Hindlimb muscle (tissue), 1 donor: ENCODE measurements at regions not wholly inside any gene's neighbourhood (a gene's known extent, or its start where the extent isn't known, plus 50 kb on each side); places are given as distances from the start of the nearest gene placed in this dataset.

Experiments used
- DNase-seq: peaks from one replicate; pipeline ENCODE4 v3.0.0-alpha.2; 2013

DNA sequence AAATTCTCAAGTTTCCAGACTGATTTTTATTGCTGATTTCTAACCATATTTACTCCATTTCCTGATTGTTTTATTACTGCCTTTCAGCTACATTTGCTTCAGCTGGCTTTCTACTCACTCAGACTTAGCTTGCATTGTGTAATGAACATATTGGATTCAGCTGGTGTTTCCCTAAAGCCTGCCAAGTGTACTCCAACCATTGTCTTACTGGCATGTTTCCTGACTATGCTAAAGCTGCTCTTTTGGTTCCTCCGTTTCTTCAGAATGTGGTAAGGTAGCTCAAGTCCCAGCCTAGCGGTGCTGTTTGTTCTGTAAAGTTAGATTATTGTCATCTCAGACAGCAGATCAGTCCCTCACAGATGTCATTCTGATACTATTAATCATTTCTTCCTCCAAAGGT, 53.1 kb upstream of the GLRA2 start:
- DNase-seq, result peak; percentile 56

DNA sequence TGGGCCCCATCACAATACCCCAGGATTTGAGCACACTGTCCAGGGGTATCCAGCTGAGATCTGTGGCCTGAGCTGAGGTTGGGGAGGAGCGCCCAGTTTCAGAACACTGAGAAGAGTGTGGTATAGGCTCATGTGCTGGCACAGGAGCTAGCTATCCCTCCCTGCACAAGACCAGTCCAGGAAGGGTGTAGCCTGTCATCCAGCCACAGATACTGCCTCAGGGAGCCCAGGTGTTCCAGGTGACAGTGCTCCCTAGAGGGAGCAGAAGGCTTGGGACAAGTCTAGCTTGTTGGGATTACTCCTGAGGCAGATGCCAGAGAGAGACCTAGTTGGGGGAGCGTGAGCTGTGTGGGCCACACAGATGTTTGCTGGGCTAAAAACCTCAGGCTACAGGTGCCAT, 79.6 kb upstream of the GLRA2 start:
- no peak for DNase-seq

DNA sequence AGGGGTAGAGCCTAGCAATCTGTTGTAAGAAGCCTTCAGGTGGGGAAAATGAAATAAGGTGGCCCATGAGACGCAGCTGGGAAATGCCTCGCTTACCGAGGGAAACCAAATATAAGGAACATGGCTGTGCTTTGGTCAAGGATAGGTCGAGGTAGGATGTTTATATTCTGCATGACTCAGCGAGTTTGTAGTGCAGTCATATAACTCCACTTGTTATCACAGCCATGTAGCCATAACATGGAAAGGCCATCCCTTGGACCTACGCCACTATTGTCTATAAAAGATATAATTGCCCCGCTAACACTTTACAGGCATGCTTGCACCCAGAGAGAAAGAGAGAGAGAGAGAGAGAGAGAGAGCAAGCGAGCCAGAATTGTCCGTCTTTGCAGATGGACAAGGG, 80.9 kb upstream of the GLRA2 start:
- DNase-seq, result no peak

DNA sequence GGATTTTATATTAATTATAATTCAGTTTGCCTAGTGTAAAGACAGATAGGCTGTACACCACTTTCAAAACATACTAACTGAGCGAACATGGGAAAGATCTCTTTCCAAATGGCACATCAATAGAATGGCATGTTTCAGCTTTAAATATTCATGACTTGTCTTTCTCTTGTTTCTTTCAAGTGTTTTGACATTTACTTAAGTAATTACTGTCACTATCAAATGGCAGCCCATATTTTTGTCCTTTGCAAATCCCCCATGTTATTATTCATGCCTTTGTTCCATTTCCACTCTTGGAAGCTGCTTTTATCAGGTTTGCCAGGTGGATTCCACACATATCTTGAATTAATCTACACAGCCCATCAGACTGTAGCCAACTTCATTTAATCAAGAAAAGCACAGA, 89.2 kb upstream of the GLRA2 start:
- DNase-seq, result no peak

DNA sequence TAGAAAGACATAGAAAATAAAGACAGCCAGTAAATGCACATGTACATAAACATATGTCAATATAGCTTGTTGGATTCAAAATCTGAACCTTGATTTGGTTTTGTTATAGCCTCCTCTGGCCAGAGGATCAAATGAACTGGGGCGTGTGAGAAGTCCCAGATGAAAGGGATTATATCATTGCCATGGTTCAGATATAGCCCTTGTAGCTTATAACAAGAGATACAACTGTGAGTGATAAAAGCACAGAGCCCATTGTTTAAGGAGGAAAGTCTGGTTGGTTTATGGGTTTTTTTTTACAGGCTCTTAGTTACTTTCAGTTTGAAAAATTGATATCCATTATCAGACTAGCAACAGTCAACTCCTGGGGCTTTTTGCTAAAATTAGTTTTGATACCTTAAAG, 101.7 kb upstream of the GLRA2 start:
- no peak for DNase-seq

DNA sequence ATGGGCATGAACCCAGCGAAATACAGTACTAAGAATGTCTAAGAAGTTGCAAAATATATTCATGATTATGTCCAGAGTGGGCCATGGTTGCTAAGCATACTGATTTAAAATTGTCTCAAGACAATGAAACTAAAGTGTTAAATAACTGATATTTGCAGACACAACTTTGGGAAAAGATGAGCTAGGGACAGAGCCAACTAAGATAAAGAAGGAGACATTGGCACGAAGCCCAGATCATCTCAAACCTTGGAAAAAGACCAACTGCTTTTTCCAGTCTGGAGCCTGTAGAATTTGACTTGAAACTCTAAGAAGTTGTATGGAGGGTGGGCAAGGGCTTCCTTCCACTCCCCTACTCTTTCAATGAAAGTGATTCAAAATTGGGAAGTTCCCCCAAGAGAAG, 108.5 kb upstream of the GLRA2 start:
- peak; percentile 12 for DNase-seq

DNA sequence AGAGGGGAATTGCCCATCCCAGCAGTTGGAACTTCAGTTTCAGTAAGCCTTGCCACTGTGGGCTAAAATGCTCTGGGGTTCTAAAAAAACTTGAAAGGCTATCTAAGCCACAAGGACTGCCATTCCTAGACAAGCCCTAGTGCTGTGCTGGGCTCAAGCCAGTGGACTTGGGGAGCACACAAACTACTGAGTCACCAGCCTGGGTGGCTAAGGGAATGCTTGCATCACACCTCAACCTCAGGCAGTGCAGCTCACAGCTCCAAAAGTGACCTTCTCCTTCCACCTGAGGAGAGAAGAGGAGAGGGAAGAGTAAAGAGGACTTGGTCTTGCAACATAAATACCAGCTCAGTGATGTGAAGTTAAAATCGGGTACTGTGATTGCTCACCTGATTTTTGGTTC, 116.7 kb upstream of the GLRA2 start:
- DNase-seq, result no peak

DNA sequence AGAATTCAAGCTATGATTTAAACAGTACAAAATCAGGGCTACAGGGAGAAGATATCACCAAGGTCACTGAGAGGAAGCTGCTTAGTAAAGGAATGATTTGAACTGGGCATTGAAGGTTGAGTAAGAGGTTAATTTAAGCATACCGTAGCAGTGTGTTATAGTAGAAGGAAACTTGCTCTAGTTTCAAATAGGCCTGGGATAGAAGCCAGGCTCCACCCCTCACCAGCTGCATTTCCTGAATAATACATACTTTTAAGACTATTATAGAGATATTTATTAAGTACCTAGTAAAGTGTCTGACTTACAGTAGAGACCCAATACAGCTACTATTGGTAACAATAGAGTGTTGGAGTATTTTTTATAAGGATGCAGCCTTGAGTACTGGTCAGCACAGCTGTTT, 118.0 kb upstream of the GLRA2 start:
- peak; percentile 9 for DNase-seq

DNA sequence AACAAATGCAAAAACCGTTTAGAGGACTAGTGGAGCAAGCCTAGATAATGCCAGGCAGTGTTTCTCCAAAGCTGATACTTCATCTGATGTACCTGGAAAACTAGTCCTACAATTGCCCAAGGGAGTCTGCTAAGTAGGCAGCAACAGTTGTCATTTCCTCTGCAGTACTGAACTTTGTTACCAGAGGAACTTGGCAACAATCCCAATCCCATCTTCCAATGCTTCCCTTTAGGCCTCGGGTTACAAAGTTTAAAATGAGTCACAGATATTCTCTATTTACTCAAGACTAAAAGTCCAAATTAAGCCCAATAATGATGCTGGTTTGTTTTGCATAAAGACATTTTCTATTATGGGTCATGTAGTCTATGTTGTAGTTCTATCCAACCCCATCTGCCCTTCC, 120.0 kb upstream of the GLRA2 start:
- DNase-seq, result no peak

DNA sequence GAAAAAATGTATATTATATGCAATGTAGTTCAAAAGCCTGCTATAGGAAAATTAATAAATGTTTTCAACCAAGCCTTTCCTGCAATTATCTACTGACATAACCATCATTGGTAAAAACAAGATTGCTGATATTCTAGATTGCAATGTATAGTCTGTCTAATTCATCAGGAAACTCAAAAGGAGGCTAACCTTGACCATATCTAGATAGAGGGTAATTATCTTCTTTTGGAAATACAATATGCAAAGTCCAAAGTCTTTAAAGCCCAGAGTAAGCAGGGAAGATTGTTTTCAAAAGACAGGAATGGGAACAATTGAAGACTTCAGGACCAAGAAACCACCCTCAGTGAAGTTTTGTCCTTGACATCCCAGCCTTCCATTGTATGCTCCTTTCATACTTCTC, 123.1 kb upstream of the GLRA2 start:
- DNase-seq, result no peak

DNA sequence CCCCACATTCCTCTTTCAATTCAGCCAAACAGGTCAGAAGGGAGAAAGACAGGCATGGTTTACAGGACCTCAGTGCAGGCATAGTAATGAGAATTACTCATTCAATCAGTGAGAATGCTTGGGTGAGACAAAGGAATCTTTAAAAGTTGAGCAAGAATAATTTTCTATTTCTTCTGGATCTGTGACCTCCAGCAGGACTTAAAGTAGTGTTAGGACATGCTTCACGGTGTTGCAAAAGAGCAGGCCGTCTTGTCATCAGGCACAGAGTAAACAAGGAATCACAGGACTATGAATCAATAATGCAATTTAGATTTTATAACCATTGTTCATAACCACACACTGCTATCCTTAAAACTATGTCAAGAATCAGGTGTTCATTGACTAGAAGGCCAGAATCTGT, 130.6 kb upstream of the GLRA2 start:
- no peak for DNase-seq

DNA sequence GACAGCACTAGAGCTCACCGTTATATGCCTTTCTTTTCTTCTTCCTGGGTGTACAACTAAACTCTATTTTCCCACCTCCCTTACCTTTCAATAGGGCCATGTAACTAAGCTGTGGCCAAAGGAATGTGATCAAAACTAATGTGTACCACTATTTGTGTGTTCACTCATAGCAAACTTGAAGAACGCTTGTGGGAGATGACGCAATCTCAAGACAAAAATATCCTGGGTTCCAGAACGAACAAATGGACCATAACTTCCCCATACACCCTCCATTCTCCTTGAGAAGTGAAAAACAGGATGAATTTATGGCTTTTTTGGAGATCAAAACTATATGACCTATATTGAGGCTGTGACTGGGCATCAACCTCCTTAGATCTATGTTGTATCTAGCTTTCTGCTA, 139.7 kb upstream of the GLRA2 start:
- no peak for DNase-seq

DNA sequence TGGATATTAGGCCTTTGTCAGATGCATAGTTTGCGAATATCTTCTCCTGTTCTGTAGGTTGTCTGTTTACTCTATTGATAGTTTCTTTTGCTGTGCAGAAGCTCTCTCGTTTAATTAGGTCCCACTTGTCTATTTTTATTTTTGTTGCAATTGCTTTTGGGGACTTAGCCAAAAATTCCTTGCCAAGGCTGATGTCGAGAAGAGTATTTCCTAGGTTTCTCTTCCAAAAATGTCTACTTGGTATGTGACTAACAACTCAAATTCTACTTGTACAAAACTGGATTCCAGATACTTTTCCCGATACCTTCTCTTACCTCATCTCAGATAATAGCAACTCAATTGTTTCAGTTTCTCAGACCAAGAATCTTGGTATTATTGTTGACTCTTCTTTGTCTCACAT, 142.4 kb upstream of the GLRA2 start:
- no peak for DNase-seq

DNA sequence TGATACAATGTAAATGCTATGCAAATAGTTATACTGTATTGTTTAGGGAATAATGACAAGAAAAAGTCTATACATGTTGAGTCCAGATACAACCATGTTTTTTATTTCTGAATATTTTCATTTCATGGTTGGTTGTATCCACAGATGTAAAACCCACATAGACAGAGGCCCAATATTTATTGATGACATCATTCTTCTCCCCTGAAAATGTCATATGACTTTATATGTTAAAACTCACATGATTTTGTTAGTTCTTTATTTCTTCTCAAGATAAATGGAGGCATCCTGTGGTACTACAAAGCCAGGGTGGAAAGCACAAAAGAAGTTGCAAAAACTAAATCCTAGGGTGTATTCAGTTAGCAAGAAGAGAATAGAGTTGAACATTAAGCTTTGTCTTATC, 149.3 kb upstream of the GLRA2 start:
- no peak for DNase-seq

DNA sequence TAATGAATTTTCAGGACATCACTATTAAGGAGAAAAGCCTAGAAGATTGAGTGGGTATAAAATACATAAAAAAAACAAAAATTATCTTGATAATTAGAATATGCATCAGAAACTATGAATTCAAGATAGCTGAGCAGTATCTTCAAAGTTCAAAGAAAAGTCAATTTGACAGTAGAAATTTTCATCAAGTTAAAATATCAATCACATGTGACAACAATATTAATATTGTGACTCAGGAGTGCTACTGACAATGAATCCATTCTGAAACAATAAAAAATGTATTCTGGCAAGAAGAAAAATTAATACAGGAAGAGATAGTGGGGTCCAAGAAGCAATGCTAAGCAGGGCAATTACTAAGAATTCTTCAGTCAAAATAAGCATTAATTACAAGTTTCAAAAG, 151.9 kb upstream of the GLRA2 start:
- no peak for DNase-seq

DNA sequence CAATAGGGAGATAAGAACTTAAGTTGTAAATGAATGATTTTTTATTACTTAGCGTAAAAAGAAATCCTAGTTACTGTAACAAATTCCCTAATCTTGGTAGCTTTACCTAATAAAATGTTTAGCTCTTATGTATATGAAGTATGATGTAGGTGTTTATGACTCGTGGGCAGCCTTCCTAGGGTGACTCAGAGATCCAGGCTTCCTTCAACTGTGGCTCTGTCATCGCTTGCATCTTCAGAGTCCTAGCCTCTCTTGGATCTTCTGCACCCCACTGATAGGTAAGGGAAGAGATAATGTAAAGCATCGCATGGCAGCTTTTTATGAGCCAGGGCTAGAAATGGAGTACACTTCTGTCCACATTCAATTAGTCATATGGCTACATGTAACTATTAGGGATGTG, 165.6 kb upstream of the GLRA2 start:
- no peak for DNase-seq

DNA sequence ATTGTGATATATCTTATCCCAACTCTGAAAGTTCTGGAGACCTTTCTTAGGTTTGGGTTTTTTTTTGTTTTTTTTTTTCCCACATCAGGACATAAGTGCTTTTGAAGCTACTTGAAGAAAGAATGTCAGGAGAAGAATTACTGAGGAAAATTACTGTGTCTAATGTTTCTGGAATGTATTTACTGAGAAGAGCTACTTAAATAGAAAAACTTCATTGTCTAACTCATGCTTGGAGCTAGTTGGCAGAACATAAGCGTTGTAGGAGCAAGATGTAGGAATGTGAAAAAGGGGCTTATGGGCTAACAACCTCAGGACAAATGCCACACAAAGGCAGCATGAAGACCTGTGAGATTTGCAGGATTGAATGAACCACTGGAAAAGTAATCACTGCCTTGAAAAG, 166.6 kb upstream of the GLRA2 start:
- no peak for DNase-seq

DNA sequence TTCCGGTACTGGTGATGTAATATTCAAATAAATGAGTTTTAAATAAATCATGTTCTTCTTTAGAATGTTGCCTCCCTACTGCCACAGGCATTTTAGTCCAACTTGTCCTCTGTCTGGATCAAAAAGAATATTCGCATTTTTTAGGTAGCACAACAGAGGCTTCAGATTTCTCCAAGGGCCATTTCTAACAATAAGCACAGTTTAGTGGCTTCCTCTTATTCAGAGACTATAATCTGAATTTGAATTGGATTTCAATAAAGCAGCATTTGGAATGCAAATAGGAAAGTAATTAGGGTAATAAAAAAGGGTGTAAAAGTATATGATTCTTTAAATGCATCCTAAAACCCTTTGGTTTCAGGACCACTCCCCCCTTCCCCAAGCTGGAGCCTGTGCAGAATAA, 167.9 kb upstream of the GLRA2 start:
- DNase-seq, result no peak

DNA sequence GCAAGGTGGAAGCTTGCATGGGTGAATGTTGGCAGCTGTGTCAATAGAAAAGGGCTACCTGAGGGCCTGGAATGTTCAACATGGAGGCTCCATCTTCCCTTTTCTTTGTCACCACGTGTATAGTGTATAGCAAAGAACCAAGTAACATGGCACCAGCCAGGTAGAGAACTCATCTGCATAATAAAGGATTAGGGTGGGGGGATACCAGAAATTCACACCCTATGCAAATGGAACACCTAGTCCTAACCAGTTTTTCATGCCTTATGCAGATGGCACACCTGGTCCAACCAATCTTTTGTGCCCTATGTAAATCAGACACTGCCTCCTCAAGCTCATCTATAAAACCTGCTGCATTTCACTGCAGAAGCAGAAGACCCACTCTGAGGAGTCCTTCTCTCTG, 169.6 kb upstream of the GLRA2 start:
- DNase-seq, result no peak

DNA sequence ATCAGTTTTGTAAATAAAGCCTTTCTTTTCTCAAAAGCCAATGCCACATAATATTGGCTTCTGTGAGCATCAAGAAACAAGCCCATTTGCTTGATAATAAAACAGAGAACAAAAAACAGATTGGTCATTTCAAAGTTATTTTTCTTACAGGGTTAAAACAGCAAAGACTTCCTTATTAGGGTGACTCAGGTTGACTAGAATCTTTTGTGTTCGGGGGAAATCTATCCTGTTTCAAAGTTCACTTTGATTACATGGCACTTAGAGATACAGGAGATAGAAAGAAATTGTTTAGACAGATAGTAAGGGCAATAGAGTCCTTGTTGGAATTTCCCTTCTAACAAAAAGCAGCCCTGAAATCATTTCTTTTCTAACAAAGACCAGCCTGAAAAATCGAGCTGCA, 170.0 kb upstream of the GLRA2 start:
- no peak for DNase-seq

DNA sequence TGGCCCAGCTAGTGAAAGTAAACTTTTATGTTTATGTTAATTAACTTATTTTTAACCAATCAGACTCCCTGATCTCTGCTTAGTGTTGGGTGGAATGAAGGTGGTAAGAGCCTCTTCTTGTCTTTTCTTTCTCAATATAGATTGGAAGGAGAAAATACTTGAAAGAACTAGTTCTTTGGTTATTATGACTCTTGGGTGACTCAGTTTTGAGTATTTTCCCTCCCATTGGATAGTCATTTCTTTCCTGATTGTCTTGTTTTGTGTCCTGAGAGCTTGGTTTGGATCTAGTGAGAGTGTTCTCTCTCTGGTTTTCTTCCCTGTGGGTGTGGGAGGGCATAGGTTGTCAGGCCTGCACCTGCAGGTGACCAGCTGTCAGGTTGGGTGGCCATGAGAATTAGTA, 172.0 kb upstream of the GLRA2 start:
- DNase-seq, result no peak

DNA sequence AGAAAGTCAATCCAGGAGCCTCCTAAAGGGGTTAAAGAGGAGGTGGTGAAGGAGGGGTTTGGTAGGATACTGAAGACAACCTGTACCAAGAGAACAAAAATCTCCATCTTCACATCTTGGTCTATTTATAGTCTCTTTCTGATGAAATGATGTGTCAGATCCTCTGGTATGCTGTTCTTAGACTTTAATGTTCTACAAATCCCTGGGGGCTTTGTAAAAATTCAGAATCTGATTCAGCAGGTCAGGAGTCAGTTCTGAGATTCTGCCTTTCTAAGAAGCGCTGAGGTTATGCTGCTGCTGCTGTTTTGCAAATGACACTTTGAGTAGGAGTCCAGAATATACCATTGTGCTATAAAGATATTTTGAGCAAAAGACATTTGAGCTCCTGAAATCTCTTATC, 172.9 kb upstream of the GLRA2 start:
- DNase-seq, result no peak

DNA sequence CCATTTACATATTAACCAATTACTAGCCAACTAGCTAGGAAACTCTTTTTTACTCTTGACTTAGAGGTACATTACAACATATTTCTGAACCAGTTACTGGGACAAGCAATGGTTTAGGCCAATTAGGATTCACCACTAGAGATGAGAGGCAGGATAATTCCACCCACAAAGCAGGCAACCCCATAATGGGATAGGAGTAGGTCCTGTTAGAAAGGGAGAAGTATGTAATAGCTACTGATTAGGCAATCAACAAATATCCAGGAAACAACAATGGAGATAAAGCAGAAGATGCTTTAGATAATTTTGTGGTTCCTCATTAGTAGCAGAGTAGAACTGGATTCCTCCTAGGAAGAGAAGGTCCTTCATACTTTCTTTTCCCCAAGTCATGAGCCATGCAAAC, 173.8 kb upstream of the GLRA2 start:
- no peak for DNase-seq

DNA sequence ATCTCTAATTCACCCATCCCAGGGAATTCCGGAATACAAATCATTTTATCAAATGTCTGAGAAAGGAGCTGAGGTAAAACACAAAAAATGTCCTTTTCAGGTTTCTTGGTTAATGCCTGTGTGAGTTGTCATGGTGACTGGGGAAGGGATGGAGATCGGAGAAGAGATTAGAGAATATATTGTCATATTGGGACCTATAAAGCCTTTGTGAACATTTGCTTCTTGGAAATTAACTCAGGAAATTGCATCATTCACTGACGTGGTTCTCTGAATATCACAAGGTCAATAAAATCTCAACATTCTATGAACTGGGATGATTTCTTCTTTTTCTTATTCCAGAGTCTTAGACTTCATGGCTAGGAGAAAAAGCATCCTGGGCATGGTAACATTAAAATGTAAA, 174.8 kb upstream of the GLRA2 start:
- peak; percentile 16 for DNase-seq

DNA sequence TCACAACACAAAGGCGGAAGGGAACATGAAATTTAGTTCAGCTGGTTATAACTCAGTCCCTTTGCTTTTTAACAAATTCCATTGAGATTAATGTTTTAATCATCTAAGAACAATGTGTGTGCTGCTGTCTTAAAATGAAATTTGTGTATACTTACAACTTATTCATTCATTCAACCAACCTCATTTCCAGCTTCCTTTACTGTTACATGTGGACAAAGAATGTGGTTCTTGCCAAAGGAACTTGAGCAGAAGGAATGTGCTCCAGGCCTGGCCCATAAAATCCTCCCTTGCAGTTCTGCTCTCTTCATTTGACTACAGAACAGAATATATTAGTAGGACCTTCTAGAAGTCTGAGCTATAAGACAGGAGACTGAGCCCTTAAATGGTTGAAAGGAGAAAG, 176.8 kb upstream of the GLRA2 start:
- DNase-seq, result no peak

DNA sequence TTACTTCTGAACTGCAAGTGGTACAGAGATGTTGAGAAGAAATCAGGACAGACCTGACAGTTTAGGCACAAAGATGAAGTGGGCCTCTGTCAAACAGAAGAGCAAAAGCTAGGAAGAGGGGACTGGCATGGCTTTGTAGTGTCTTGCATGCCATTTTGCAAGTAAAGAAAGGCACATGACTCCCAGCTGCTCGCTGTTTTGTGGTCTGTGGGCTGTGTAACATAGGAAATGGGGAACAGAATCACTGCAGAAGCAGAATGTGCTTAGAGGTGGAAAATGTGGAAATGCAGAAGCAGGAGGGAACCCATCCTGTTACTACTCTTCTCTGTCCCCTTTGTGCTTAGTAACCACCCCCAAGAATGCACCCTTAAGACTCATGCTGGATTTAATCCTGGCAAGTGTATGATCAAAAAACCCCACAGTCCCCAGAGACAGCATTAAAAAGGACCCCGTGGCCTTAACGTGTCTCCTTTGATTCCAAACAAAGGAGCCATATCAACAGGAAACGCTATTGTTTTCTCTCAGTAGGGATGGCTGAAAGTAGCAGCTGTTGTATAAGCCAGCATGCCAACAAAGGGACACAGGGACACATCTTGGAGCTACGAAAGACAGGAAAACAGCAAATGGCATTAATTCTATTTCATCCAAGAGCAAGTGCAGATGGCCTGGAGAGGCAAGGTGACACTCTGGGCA, 177.6 kb upstream of the GLRA2 start:
- no peak for DNase-seq
